Nephron progenitor cell (in vitro differentiated cells): ENCODE measurements at regions not wholly inside any gene's neighbourhood (a gene's known extent, or its start where the extent isn't known, plus 50 kb on each side); places are given as distances from the start of the nearest gene placed in this dataset.

Source experiments
- DNase-seq: peaks from one replicate; pipeline ENCODE4 v3.0.0; 2021
- H3K27ac Mint-ChIP-seq: 2 replicates; pipeline ENCODE4 v1.8.0; 2021; ENCODE audit warnings: mild to moderate bottlenecking, moderate library complexity, mixed read lengths
- H3K27me3 Mint-ChIP-seq: 2 replicates; pipeline ENCODE4 v1.8.0; 2021; ENCODE audit warnings: mild to moderate bottlenecking, low read depth, mixed read lengths; ENCODE audit not compliant: poor library complexity
- H3K36me3 Mint-ChIP-seq: 2 replicates; pipeline ENCODE4 v1.8.0; 2021; ENCODE audit warnings: low read depth, mixed read lengths
- H3K4me1 Mint-ChIP-seq: 2 replicates; pipeline ENCODE4 v1.8.0; 2021; ENCODE audit warnings: mixed read lengths
- H3K4me3 Mint-ChIP-seq: 2 replicates; pipeline ENCODE4 v1.8.0; 2021; ENCODE audit warnings: mild to moderate bottlenecking, moderate library complexity, mixed read lengths
- H3K9me3 Mint-ChIP-seq: 2 replicates; pipeline ENCODE4 v1.8.0; 2021; ENCODE audit warnings: mild to moderate bottlenecking, moderate library complexity, mixed read lengths
- TF ChIP-seq, protein P1 (sequence below): fragments of 200-600 bp; sonication (generic); IDR thresholded peaks from 2 replicates; pipeline ENCODE4 v1.5.0; 2021; ENCODE audit warnings: antibody characterized with exemption

DNA sequence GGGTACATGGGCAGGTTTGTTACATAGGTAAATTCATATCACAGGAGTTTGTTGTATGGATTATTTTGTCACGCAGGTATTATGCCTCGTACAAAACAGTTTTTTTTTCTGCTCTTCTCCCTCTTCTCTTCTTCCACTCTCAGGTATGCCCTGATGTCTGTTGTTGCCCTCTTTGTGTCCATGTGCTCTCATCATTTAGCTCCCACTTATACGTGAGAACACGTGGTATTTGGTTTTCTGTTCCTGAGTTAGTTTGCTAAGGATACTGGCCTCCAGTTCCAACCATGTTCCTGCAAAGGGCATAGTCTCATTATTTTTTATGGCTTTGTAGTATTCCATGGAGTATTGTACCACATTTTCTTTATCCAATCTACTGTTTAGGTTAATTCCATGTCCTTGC is 65.7 kb downstream of the UNC5CL start:
- TF ChIP-seq, protein P1, sequence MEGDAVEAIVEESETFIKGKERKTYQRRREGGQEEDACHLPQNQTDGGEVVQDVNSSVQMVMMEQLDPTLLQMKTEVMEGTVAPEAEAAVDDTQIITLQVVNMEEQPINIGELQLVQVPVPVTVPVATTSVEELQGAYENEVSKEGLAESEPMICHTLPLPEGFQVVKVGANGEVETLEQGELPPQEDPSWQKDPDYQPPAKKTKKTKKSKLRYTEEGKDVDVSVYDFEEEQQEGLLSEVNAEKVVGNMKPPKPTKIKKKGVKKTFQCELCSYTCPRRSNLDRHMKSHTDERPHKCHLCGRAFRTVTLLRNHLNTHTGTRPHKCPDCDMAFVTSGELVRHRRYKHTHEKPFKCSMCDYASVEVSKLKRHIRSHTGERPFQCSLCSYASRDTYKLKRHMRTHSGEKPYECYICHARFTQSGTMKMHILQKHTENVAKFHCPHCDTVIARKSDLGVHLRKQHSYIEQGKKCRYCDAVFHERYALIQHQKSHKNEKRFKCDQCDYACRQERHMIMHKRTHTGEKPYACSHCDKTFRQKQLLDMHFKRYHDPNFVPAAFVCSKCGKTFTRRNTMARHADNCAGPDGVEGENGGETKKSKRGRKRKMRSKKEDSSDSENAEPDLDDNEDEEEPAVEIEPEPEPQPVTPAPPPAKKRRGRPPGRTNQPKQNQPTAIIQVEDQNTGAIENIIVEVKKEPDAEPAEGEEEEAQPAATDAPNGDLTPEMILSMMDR = no peak
- DNase-seq = no peak
- Mint-ChIP-seq H3K27me3 (peaks cover 18% of the 10 kb centered on the region), H3K4me1 (no peaks in the 10 kb centered on the region), H3K4me3 (no peak overlapping the region), H3K36me3 (peaks cover 9% of the 10 kb centered on the region), H3K27ac (no peak overlapping the region), H3K9me3 (peaks cover 55% of the 10 kb centered on the region)

DNA sequence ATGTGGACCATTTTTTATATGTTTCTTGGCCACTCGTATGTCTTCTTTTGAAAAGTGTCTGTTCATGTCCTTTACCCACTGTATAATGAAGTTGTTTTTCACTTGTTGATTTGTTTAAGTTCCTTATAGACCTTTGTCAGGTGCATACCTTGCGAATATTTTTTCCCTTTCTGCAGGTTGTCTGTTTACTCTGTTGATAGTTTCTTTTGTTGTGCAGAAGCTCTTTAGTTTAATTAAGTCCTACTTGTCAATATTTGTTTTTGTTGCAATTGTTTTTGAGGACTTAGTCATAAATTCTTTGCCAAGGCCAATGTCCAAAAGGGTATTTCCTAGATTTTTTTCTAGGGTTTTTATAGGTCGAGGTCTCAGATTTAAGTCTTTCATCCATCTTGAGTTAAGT is 66.2 kb downstream of the UNC5CL start:
- Mint-ChIP-seq H3K27me3 (peaks cover 18% of the 10 kb centered on the region), H3K9me3 (peaks cover 51% of the 10 kb centered on the region), H3K4me1 (no peaks in the 10 kb centered on the region), H3K27ac (no peak overlapping the region), H3K4me3 (no peak overlapping the region), H3K36me3 (peaks cover 9% of the 10 kb centered on the region)
- TF ChIP-seq, protein P1 = no peak
- no peak for DNase-seq

DNA sequence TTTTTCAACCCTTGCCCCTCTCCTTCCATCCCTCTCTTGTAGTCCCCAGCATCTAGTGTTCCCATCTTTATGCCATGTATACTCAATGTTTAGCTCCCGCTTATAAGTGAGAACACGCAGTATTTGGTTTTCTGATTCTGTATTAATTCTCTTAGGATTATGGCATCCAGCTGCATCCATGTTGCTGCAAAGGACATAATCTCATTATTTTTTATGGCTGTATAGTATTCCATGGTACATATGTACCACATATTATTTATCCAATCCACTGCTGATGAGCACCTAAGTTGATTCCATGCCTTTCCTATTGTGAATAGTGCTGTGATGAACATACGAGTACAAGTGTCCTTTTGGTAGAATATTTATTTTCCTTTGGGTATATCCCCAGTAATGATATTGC is 66.8 kb downstream of the UNC5CL start:
- Mint-ChIP-seq H3K36me3 (peaks cover 8% of the 10 kb centered on the region), H3K4me1 (no peaks in the 10 kb centered on the region), H3K27me3 (peaks cover 14% of the 10 kb centered on the region), H3K27ac (no peak overlapping the region), H3K9me3 (peaks cover 46% of the 10 kb centered on the region), H3K4me3 (no peak overlapping the region)
- no peak for DNase-seq
- TF ChIP-seq, protein P1 = no peak

DNA sequence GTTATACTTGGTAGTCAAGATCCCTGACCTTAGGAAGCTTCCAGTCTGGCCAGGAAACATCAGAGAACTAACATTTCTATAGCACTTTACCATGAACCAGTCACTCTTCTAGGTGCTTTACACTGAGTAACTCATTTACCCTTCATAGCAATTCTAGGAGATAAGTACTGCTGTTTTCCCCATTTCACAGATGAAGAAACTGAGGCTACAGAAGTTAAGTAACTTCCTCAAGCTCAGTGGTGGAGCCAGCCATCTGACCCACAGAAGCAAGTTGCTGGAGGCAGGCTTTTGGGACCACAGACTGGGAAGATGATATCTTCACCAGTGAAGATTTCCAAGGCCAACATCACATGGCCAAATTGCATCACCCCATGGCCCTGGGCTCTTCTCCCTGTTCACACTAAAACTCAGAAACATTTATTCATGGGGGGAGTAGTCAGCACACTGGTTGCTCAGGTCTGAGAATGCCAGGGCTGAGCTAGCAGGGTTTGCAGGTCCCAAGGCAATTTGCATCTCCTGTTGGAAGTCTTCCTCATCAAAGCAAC is 70.3 kb downstream of the UNC5CL start:
- no peak for DNase-seq
- peaks cover 4% of the 10 kb centered on the region for H3K27me3 Mint-ChIP-seq
- no peaks in the 10 kb centered on the region for H3K4me1 Mint-ChIP-seq
- peaks cover 14% of the 10 kb centered on the region for H3K9me3 Mint-ChIP-seq
- no peak overlapping the region for H3K27ac Mint-ChIP-seq
- TF ChIP-seq, protein P1 = no peak
- H3K4me3 Mint-ChIP-seq = no peak overlapping the region
- H3K36me3 Mint-ChIP-seq = peaks cover 3% of the 10 kb centered on the region

DNA sequence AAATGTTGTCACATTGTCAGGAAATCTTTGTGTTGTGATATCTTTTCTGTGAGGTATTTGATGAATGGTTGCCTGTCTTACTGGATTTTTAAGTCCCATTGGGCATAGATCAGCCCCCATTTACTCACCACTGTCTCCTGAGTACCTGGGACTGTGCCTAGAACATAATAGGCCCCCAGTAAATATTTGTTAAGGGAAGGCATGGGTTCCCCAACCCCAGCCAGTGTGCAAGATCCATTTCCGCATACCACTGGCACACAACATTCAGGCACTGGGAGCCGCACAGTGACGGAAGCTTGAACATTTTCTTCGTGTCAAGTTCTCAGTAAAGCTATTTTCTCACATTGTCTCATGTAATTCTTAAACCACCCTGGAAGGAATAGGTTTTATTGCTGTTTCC is 72.2 kb downstream of the UNC5CL start:
- TF ChIP-seq, protein P1 = no peak
- Mint-ChIP-seq H3K4me3 (no peak overlapping the region), H3K36me3 (no peaks in the 10 kb centered on the region), H3K27ac (no peak overlapping the region), H3K9me3 (no peaks in the 10 kb centered on the region), H3K4me1 (no peaks in the 10 kb centered on the region), H3K27me3 (peaks cover 13% of the 10 kb centered on the region)
- no peak for DNase-seq

DNA sequence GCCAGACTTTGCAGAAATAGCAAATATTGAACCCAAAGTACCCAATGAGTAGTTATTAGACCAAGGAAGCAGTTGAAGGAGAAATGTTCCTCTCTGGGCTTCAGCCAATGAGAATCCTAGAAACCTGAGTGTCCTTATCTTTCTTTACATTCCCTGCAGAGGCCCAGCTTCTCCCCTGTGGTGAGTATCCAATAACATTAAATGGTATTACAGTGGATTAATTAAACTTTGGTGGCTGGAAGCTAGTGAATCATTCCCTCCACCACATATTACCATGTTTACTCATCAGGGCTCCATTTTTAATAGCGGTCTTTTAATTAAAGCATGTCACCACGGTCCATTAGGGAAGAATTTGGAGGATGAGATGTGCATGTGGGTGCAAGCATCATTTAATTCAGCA is 74.0 kb downstream of the UNC5CL start:
- H3K4me1 Mint-ChIP-seq = no peaks in the 10 kb centered on the region
- H3K27ac Mint-ChIP-seq = no peak overlapping the region
- no peaks in the 10 kb centered on the region for H3K36me3 Mint-ChIP-seq
- no peaks in the 10 kb centered on the region for H3K9me3 Mint-ChIP-seq
- TF ChIP-seq, protein P1 = no peak
- no peak overlapping the region for H3K4me3 Mint-ChIP-seq
- peaks cover 8% of the 10 kb centered on the region for H3K27me3 Mint-ChIP-seq
- no peak for DNase-seq
